ENCODE measurements at regions not wholly inside any gene's neighbourhood (a gene's known extent, or its start where the extent isn't known, plus 50 kb on each side); places are given as distances from the start of the nearest gene placed in this dataset.
A peak's percentile ranks its signal among the peaks of the same experiment; 100 is the strongest.

- TF ChIP-seq, protein P1, sequence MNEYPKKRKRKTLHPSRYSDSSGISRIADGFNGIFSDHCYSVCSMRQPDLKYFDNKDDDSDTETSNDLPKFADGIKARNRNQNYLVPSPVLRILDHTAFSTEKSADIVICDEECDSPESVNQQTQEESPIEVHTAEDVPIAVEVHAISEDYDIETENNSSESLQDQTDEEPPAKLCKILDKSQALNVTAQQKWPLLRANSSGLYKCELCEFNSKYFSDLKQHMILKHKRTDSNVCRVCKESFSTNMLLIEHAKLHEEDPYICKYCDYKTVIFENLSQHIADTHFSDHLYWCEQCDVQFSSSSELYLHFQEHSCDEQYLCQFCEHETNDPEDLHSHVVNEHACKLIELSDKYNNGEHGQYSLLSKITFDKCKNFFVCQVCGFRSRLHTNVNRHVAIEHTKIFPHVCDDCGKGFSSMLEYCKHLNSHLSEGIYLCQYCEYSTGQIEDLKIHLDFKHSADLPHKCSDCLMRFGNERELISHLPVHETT (tag by site-specific recombination; IDR thresholded peaks at IDR 0.05): no peak
- no peak for TF ChIP-seq ZNF394 (tag by site-specific recombination; IDR thresholded peaks at IDR 0.05; ENCODE audit: borderline replicate concordance)
- no peak for TF ChIP-seq ZNF473 (tag by site-specific recombination; IDR thresholded peaks at IDR 0.05)
- TF ChIP-seq, protein P2, sequence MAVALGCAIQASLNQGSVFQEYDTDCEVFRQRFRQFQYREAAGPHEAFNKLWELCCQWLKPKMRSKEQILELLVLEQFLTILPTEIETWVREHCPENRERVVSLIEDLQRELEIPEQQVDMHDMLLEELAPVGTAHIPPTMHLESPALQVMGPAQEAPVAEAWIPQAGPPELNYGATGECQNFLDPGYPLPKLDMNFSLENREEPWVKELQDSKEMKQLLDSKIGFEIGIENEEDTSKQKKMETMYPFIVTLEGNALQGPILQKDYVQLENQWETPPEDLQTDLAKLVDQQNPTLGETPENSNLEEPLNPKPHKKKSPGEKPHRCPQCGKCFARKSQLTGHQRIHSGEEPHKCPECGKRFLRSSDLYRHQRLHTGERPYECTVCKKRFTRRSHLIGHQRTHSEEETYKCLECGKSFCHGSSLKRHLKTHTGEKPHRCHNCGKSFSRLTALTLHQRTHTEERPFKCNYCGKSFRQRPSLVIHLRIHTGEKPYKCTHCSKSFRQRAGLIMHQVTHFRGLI (tag by site-specific recombination; IDR thresholded peaks at IDR 0.05): no peak
- TF ChIP-seq ZNF514 (tag by site-specific recombination; IDR thresholded peaks at IDR 0.05): no peak
- no peak for TF ChIP-seq ZNF157 (tag by site-specific recombination; IDR thresholded peaks at IDR 0.05)
- no peak for TF ChIP-seq ZFP41 (tag by site-specific recombination; IDR thresholded peaks at IDR 0.05; ENCODE audit: borderline replicate concordance)
These were observed 371.4 kb downstream of the NR2F2 start (continued) for GRCh38 chr15:96701877-96702276.

DNA sequence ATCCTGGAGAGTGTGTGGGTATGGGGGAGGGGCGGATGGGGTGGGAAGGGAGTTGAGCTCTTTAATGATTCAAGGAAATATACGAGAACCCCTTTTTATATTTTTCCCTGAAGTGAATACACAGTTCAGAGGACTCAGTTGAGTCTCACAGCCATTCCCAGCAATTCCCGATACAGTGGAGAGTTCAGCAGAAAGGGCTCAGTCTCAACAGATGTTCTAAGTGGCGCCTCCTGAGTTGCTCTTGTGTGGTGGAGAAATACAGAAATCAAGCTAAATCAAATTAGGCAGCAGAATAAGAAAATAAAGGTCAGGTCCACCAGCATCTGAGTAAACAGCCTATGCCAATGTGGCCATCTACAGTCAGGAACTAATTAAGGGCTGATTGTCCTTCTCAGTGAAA is 372.1 kb downstream of the NR2F2 start:
- Histone ChIP-seq H3K9me3 (ENCODE audit: control insufficient read depth, insufficient read depth, low read depth, low read length) (no peaks in the 10 kb centered on the region), H3K36me3 (ENCODE audit: control insufficient read depth in 2 of 2, insufficient read depth in 1 of 2, low read length in 2 of 2) (no peaks in the 10 kb centered on the region), H3K27ac (ENCODE audit: extremely low read depth, low read depth, low read length) (no peak overlapping the region), H3K4me1 (ENCODE audit: control insufficient read depth, insufficient read depth, low read length) (peaks cover 20% of the 10 kb centered on the region), H3K4me3 (ENCODE audit: low read depth, low read length) (no peak overlapping the region)
- ChIA-PET CTCF (interaction anchor here (0.6 to 1.3 kb wide), 7 partner anchors 79 to 423 kb away, joined by 3 to 6 read pairs (median 3); no protein-coding TSS in a partner anchor), POLR2A (no interaction called here)
- TF ChIP-seq FEZF1 (tag by site-specific recombination; IDR thresholded peaks at IDR 0.05): 0 out of 2 replicates have a peak, but pooled peaks have one; percentile 5
- TF ChIP-seq ZNF580 (tag by site-specific recombination; IDR thresholded peaks at IDR 0.05): no peak

DNA sequence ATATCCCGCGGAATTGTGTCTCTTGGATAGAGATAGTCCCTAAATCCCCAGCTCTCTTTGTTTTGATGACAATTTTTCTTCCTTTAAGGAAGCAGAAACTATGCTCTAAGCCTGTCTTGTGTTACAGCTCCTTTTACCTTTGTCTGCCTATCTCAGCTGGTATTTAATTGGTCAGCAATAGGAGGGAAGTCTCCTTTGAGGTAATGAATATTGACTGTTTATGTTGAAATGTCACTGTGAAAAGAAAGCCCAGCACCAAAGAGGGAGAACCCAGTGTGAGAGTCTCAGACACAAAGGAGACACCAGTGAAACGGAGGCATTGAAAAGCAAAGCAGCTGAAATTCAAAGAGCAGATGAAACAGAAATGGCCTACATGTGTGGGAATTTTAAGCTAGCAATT is 372.6 kb downstream of the NR2F2 start:
- peaks cover 20% of the 10 kb centered on the region for H3K4me1 ChIP-seq (ENCODE audit: control insufficient read depth, insufficient read depth, low read length)
- CTCF ChIA-PET: interaction anchor here (0.6 to 0.8 kb wide), 2 partner anchors 80 to 190 kb away, joined by 3 read pairs; no protein-coding TSS in a partner anchor
- POLR2A ChIA-PET: no interaction called here
- no peak overlapping the region for H3K4me3 ChIP-seq (ENCODE audit: low read depth, low read length)
- H3K27ac ChIP-seq (ENCODE audit: extremely low read depth, low read depth, low read length): no peak overlapping the region
- no peaks in the 10 kb centered on the region for H3K36me3 ChIP-seq (ENCODE audit: control insufficient read depth in 2 of 2, insufficient read depth in 1 of 2, low read length in 2 of 2)
- H3K9me3 ChIP-seq (ENCODE audit: control insufficient read depth, insufficient read depth, low read depth, low read length): no peaks in the 10 kb centered on the region
- TF ChIP-seq ZNF837 (tag by site-specific recombination; IDR thresholded peaks at IDR 0.05): no peak
- no peak for TF ChIP-seq GFI1B (tag by site-specific recombination; IDR thresholded peaks at IDR 0.05)
- no peak for TF ChIP-seq ZNF148 (tag by site-specific recombination; IDR thresholded peaks at IDR 0.05; ENCODE audit: borderline replicate concordance)
- TF ChIP-seq, protein P3, sequence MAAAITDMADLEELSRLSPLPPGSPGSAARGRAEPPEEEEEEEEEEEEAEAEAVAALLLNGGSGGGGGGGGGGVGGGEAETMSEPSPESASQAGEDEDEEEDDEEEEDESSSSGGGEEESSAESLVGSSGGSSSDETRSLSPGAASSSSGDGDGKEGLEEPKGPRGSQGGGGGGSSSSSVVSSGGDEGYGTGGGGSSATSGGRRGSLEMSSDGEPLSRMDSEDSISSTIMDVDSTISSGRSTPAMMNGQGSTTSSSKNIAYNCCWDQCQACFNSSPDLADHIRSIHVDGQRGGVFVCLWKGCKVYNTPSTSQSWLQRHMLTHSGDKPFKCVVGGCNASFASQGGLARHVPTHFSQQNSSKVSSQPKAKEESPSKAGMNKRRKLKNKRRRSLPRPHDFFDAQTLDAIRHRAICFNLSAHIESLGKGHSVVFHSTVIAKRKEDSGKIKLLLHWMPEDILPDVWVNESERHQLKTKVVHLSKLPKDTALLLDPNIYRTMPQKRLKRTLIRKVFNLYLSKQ (tag by site-specific recombination; IDR thresholded peaks at IDR 0.05; ENCODE audit: borderline replicate concordance): no peak
- no peak for TF ChIP-seq ZNF121 (tag by site-specific recombination; IDR thresholded peaks at IDR 0.05)
- TF ChIP-seq ZNF311 (tag by site-specific recombination; IDR thresholded peaks at IDR 0.05; ENCODE audit: borderline replicate concordance): no peak
- TF ChIP-seq ZNF354C (tag by site-specific recombination; IDR thresholded peaks at IDR 0.05; ENCODE audit: borderline replicate concordance, low read depth): no peak
- no peak for TF ChIP-seq WT1 (tag by site-specific recombination; IDR thresholded peaks at IDR 0.05)
- TF ChIP-seq, protein P1 (tag by site-specific recombination; IDR thresholded peaks at IDR 0.05): no peak
- TF ChIP-seq ZNF18 (tag by site-specific recombination; IDR thresholded peaks at IDR 0.05): no peak
- TF ChIP-seq ZBTB6 (tag by site-specific recombination; IDR thresholded peaks at IDR 0.05): no peak
- TF ChIP-seq IKZF3 (tag by site-specific recombination; IDR thresholded peaks at IDR 0.05): no peak
- no peak for TF ChIP-seq GLI2 (tag by site-specific recombination; IDR thresholded peaks at IDR 0.05; ENCODE audit: borderline replicate concordance, low read depth)

Data from HEK293 (cell line).